Uterus (tissue), 2 donors: ENCODE measurements at regions not wholly inside any gene's neighbourhood (a gene's known extent, or its start where the extent isn't known, plus 50 kb on each side); places are given as distances from the start of the nearest gene placed in this dataset.

ENCODE experiments used
- POLR2A ChIP-seq, 2 donors: fragments of 450-650 bp; IDR thresholded peaks; one replicate each; pipeline ENCODE4 v1.6.1; 2016; ENCODE audit warnings: antibody characterized with exemption in 2 of 2, mild to moderate bottlenecking in 1 of 2, moderate library complexity in 1 of 2
- TF ChIP-seq, protein P1 (sequence below), 4 experiments: fragments of 200-600 bp in 2 of 4; fragments of 450-650 bp in 2 of 4; sonication (generic) in 2 of 4; IDR thresholded peaks; one replicate each; pipeline ENCODE4 v1.5.1; 2016 to 2019; ENCODE audit warnings: antibody characterized with exemption in 4 of 4, mild to moderate bottlenecking in 2 of 4, moderate library complexity in 1 of 4

DNA sequence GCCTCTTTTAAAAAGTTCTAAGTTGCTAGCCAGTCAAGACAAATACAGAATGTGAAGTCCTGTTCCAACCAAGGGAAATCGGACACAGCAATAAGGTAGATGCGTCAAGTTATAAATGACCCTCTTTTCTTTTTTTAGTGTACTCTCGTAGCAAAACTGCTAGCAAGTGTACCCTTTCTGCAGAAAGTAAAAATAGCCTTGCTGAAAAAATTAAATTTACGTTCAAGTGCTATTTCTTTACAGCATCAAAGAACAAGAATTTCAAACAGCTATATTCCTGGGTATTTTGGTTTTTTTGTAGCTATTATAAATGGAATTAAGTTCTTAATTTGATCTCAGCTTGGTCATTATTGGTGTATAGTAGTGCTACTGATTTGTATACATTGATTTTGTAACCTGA lies 119.2 kb downstream of the NAA11 start:
- TF ChIP-seq, protein P1, sequence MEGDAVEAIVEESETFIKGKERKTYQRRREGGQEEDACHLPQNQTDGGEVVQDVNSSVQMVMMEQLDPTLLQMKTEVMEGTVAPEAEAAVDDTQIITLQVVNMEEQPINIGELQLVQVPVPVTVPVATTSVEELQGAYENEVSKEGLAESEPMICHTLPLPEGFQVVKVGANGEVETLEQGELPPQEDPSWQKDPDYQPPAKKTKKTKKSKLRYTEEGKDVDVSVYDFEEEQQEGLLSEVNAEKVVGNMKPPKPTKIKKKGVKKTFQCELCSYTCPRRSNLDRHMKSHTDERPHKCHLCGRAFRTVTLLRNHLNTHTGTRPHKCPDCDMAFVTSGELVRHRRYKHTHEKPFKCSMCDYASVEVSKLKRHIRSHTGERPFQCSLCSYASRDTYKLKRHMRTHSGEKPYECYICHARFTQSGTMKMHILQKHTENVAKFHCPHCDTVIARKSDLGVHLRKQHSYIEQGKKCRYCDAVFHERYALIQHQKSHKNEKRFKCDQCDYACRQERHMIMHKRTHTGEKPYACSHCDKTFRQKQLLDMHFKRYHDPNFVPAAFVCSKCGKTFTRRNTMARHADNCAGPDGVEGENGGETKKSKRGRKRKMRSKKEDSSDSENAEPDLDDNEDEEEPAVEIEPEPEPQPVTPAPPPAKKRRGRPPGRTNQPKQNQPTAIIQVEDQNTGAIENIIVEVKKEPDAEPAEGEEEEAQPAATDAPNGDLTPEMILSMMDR (IDR thresholded peaks at IDR 0.05): no peak
- no peak for TF ChIP-seq POLR2A (IDR thresholded peaks at IDR 0.05)
